ENCODE measurements at regions not wholly inside any gene's neighbourhood (a gene's known extent, or its start where the extent isn't known, plus 50 kb on each side); places are given as distances from the start of the nearest gene placed in this dataset.

DNA sequence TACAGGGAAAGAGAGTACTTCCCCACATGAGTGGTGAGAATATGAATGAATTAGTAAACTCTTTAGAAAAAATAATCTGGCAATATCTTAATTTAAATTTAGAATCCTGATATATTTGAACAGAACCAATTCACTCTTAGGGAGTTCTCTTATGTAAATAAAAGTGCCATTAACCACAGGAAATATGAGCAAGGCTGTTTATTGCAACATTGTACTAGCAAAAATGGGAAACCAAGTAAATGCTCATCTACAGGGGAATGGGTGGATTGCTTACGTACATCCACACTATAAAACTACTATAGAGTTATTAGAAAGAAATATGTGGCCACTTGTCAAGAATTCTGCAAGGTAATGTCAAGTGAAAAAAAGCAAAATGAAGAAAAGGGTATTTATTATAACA lies 274.5 kb downstream of the TLE1 start (continued):
- TF ChIP-seq ZNF592 (IDR thresholded peaks at IDR 0.05) = no peak

GRCh38 chr9:81411961-81412360 lies 277.4 kb downstream of the TLE1 start:
- SMC1A ChIA-PET (ENCODE audit: uncharacterized antibody, unreplicated experiment) = interaction anchor here (1.0 kb wide), 1 partner anchor 11 kb away, joined by 3 read pairs; no protein-coding TSS in a partner anchor
- DNase-seq (ENCODE audit: low read depth, low spot score) (no peak), FAIRE-seq (no peak), ATAC-seq (no peak)
- Histone ChIP-seq H3K9me3 (replicated peaks; ENCODE audit: control insufficient read depth, insufficient read depth, low read length) (no peaks in the 10 kb centered on the region), H3K27ac (ENCODE audit: control insufficient read depth, insufficient read depth) (no peak overlapping the region), H4K20me1 (ENCODE audit: control insufficient read depth, insufficient read depth) (no peaks in the 10 kb centered on the region), H3K79me2 (ENCODE audit: control insufficient read depth, insufficient read depth, low read length) (no peaks in the 10 kb centered on the region), H3K36me3 (ENCODE audit: control insufficient read depth in 2 of 2, insufficient read depth in 2 of 2, low read length in 1 of 2) (no peaks in the 10 kb centered on the region), H3K4me1 (ENCODE audit: control insufficient read depth, insufficient read depth, low read length) (no peaks in the 10 kb centered on the region), H3K4me3 (no peak overlapping the region), H3K4me2 (ENCODE audit: control insufficient read depth, insufficient read depth) (no peak overlapping the region), H2AFZ (ENCODE audit: control insufficient read depth, low read depth, low read length) (no peak overlapping the region), H3K27me3 (replicated peaks in 1 of 2; ENCODE audit: control insufficient read depth in 2 of 2, insufficient read depth in 2 of 2, low read length in 1 of 2) (no peaks in the 10 kb centered on the region), H3K9ac (ENCODE audit: control insufficient read depth, insufficient read depth, low read length) (no peak overlapping the region)
- intact Hi-C loops (cut with micrococcal nuclease; ENCODE audit: unreplicated experiment) = no loop called here
- 0% methylated on average over 1 of the region's 1 CpG for WGBS (ENCODE audit: insufficient coverage, insufficient replicate concordance, low lambda C conversion rate, missing lambda C conversion rate)
- BruUV-seq (replicated peaks) = no TSS peak
- TF ChIP-seq POLR2AphosphoS2 (IDR thresholded peaks at IDR 0.05; ENCODE audit: low read depth, low read length) (no peak), FOXK2 (IDR thresholded peaks at IDR 0.05) (no peak), PML (IDR thresholded peaks at IDR 0.05; ENCODE audit: low read length) (no peak), DPF2 (IDR thresholded peaks at IDR 0.05) (no peak), YY1 (IDR thresholded peaks at IDR 0.05; ENCODE audit: low read depth, low read length) (no peak), YBX1 (IDR thresholded peaks at IDR 0.05) (no peak)
- TF ChIP-seq, protein P1, sequence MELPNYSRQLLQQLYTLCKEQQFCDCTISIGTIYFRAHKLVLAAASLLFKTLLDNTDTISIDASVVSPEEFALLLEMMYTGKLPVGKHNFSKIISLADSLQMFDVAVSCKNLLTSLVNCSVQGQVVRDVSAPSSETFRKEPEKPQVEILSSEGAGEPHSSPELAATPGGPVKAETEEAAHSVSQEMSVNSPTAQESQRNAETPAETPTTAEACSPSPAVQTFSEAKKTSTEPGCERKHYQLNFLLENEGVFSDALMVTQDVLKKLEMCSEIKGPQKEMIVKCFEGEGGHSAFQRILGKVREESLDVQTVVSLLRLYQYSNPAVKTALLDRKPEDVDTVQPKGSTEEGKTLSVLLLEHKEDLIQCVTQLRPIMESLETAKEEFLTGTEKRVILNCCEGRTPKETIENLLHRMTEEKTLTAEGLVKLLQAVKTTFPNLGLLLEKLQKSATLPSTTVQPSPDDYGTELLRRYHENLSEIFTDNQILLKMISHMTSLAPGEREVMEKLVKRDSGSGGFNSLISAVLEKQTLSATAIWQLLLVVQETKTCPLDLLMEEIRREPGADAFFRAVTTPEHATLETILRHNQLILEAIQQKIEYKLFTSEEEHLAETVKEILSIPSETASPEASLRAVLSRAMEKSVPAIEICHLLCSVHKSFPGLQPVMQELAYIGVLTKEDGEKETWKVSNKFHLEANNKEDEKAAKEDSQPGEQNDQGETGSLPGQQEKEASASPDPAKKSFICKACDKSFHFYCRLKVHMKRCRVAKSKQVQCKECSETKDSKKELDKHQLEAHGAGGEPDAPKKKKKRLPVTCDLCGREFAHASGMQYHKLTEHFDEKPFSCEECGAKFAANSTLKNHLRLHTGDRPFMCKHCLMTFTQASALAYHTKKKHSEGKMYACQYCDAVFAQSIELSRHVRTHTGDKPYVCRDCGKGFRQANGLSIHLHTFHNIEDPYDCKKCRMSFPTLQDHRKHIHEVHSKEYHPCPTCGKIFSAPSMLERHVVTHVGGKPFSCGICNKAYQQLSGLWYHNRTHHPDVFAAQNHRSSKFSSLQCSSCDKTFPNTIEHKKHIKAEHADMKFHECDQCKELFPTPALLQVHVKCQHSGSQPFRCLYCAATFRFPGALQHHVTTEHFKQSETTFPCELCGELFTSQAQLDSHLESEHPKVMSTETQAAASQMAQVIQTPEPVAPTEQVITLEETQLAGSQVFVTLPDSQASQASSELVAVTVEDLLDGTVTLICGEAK (IDR thresholded peaks at IDR 0.05; ENCODE audit: borderline replicate concordance) = no peak
- CTCF ChIA-PET = no interaction called here
- RAD21 ChIA-PET (ENCODE audit: unreplicated experiment) = no interaction called here
- in situ Hi-C loops (cut with MboI) = no loop called here
- POLR2A ChIA-PET = no interaction called here

Measured in GM12878 (cell line).